ENCODE measurements at regions not wholly inside any gene's neighbourhood (a gene's known extent, or its start where the extent isn't known, plus 50 kb on each side); places are given as distances from the start of the nearest gene placed in this dataset.

DNA sequence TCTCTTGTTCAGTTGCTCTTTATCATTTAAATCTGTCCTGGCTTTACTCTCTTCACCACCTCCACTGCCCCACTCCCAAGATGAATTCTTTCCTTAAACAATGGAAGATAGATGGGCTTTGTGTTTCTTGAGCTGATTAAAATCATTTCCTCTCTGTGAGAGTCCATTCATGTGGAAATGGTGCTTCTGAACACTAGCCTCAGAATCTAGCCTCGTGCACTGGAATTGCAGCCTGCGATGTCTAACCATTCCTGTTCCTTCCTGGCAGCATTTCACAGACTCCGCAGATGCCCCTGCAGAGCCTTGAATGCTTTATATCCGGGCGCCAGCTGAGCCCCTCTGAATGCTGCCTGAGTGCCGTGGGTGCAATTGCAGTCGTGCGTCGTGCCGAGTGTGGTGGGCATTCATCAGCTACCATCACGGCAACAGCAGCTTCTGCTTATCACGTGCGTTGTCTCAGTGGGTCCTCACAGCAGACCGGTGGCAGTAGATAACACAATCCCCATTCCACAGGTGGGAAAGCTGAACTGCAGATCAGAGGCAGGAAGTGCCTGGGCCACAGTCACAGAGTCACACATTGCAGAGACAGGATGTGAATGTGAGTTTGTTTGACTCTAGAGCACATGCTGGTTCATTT lies 172.8 kb upstream of the WSCD1 start:
- TF ChIP-seq POLR2A (IDR thresholded peaks at IDR 0.05) = no peak
- TF ChIP-seq, protein P1, sequence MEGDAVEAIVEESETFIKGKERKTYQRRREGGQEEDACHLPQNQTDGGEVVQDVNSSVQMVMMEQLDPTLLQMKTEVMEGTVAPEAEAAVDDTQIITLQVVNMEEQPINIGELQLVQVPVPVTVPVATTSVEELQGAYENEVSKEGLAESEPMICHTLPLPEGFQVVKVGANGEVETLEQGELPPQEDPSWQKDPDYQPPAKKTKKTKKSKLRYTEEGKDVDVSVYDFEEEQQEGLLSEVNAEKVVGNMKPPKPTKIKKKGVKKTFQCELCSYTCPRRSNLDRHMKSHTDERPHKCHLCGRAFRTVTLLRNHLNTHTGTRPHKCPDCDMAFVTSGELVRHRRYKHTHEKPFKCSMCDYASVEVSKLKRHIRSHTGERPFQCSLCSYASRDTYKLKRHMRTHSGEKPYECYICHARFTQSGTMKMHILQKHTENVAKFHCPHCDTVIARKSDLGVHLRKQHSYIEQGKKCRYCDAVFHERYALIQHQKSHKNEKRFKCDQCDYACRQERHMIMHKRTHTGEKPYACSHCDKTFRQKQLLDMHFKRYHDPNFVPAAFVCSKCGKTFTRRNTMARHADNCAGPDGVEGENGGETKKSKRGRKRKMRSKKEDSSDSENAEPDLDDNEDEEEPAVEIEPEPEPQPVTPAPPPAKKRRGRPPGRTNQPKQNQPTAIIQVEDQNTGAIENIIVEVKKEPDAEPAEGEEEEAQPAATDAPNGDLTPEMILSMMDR (IDR thresholded peaks at IDR 0.05) = no peak
